ENCODE measurements at regions not wholly inside any gene's neighbourhood (a gene's known extent, or its start where the extent isn't known, plus 50 kb on each side); places are given as distances from the start of the nearest gene placed in this dataset.

DNA sequence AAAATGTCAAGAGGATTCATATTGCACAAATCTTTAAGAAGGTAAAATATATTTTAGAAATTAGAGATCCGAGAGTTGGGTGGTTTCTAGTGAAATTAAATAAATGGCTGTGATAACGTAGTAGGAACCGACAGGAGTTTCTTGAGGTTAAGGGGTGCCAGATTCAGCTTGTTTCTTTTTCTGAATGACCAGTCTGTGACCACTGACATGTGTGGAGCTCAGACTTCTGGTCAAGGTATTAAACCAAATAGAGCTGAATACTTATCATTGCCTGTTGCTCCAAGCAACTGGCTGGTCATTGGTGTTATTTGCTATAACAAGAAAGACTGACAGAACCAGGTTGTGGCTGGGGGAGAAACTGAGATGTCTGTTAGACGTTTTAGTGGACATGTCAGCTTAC, 408.2 kb upstream of the HS6ST1 start:
- Histone ChIP-seq H3K4me2 (ENCODE audit: low read depth, low read length) (no peak overlapping the region), H3K4me3 (ENCODE audit: low read length) (no peak overlapping the region), H3K9me2 (replicated peaks; ENCODE audit: insufficient read depth, low read length) (no peaks in the 10 kb centered on the region), H3K27me3 (replicated peaks; ENCODE audit: insufficient read depth, low read length) (no peaks in the 10 kb centered on the region), H3F3A (ENCODE audit: insufficient read depth, low read length) (no peaks in the 10 kb centered on the region), H3K9ac (ENCODE audit: low read length) (no peak overlapping the region), H3K9me3 (replicated peaks; ENCODE audit: insufficient read depth, low read length) (no peaks in the 10 kb centered on the region), H2AFZ (ENCODE audit: low read length) (no peak overlapping the region), H3K27ac (ENCODE audit: low read length) (no peak overlapping the region), H4K20me1 (ENCODE audit: insufficient read depth, low read length) (no peaks in the 10 kb centered on the region), H3K36me3 (replicated peaks; ENCODE audit: insufficient read depth, low read length) (no peaks in the 10 kb centered on the region), H3K79me2 (ENCODE audit: low read length) (no peaks in the 10 kb centered on the region), H3K4me1 (ENCODE audit: low read length) (no peaks in the 10 kb centered on the region)
- no peak for DNase-seq
- no peak for TF ChIP-seq EZH2phosphoT487 (IDR thresholded peaks at IDR 0.05; ENCODE audit: low read length)
- TF ChIP-seq, protein P1, sequence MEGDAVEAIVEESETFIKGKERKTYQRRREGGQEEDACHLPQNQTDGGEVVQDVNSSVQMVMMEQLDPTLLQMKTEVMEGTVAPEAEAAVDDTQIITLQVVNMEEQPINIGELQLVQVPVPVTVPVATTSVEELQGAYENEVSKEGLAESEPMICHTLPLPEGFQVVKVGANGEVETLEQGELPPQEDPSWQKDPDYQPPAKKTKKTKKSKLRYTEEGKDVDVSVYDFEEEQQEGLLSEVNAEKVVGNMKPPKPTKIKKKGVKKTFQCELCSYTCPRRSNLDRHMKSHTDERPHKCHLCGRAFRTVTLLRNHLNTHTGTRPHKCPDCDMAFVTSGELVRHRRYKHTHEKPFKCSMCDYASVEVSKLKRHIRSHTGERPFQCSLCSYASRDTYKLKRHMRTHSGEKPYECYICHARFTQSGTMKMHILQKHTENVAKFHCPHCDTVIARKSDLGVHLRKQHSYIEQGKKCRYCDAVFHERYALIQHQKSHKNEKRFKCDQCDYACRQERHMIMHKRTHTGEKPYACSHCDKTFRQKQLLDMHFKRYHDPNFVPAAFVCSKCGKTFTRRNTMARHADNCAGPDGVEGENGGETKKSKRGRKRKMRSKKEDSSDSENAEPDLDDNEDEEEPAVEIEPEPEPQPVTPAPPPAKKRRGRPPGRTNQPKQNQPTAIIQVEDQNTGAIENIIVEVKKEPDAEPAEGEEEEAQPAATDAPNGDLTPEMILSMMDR (IDR thresholded peaks at IDR 0.05; ENCODE audit: low read length), result no peak
- TF ChIP-seq EZH2 (optimal IDR thresholded peaks at IDR 0.05; ENCODE audit: low read depth, low read length), result no peak

DNA sequence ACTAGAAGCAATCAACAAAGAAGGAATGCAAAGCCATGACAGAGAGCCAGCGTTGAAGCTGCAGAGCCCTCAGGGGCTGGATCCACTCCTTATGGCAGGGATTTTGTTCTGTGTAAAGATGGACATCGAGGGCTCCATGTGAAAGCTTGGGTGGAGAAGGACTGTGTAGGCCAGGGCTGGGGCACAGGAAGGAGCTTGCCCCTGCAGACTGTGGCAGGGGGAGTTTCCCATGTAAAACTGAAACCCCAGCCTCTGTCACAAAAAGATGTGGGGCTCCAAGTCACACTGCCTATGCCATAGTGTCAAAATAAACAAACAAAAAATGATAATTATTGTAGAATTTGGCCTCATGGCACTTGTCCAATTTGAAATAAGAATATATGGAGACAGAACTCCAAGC, 408.7 kb upstream of the HS6ST1 start:
- no peak for TF ChIP-seq EZH2 (optimal IDR thresholded peaks at IDR 0.05; ENCODE audit: low read depth, low read length)
- TF ChIP-seq EZH2phosphoT487 (IDR thresholded peaks at IDR 0.05; ENCODE audit: low read length), result no peak
- TF ChIP-seq, protein P1 (IDR thresholded peaks at IDR 0.05; ENCODE audit: low read length), result no peak
- Histone ChIP-seq H3K27me3 (replicated peaks; ENCODE audit: insufficient read depth, low read length) (no peaks in the 10 kb centered on the region), H3K36me3 (replicated peaks; ENCODE audit: insufficient read depth, low read length) (no peaks in the 10 kb centered on the region), H3K9ac (ENCODE audit: low read length) (no peak overlapping the region), H4K20me1 (ENCODE audit: insufficient read depth, low read length) (no peaks in the 10 kb centered on the region), H3K4me3 (ENCODE audit: low read length) (no peak overlapping the region), H3K27ac (ENCODE audit: low read length) (no peak overlapping the region), H3K9me3 (replicated peaks; ENCODE audit: insufficient read depth, low read length) (no peaks in the 10 kb centered on the region), H2AFZ (ENCODE audit: low read length) (no peak overlapping the region), H3K9me2 (replicated peaks; ENCODE audit: insufficient read depth, low read length) (no peaks in the 10 kb centered on the region), H3K4me2 (ENCODE audit: low read depth, low read length) (no peak overlapping the region), H3K4me1 (ENCODE audit: low read length) (no peaks in the 10 kb centered on the region), H3F3A (ENCODE audit: insufficient read depth, low read length) (no peaks in the 10 kb centered on the region), H3K79me2 (ENCODE audit: low read length) (no peaks in the 10 kb centered on the region)
- DNase-seq, result no peak

DNA sequence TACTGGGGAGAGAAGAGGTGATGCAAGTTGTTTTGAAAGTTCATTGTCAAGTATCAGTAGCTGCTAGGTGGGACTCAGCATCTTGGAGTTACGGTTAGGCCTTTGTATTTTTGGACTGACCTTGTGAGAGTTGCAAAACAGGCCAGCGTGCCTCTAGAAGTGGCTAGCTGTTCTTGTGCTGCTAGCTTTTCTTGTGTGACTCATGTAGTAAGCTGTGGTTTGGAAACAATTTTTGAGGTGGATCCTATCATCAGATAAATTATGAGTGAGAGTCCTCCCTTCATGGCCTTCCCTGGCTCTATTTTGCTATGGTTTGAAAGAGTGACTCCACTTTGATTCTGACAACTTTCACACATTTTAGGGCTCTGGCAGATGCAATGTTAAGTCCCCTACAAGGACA, 409.2 kb upstream of the HS6ST1 start:
- Histone ChIP-seq H3K9me2 (replicated peaks; ENCODE audit: insufficient read depth, low read length) (no peaks in the 10 kb centered on the region), H3K9ac (ENCODE audit: low read length) (no peak overlapping the region), H3K27ac (ENCODE audit: low read length) (no peak overlapping the region), H3K4me3 (ENCODE audit: low read length) (no peak overlapping the region), H3K36me3 (replicated peaks; ENCODE audit: insufficient read depth, low read length) (no peaks in the 10 kb centered on the region), H3F3A (ENCODE audit: insufficient read depth, low read length) (no peaks in the 10 kb centered on the region), H2AFZ (ENCODE audit: low read length) (no peak overlapping the region), H3K27me3 (replicated peaks; ENCODE audit: insufficient read depth, low read length) (no peaks in the 10 kb centered on the region), H3K9me3 (replicated peaks; ENCODE audit: insufficient read depth, low read length) (no peaks in the 10 kb centered on the region), H4K20me1 (ENCODE audit: insufficient read depth, low read length) (no peaks in the 10 kb centered on the region), H3K4me1 (ENCODE audit: low read length) (no peaks in the 10 kb centered on the region), H3K79me2 (ENCODE audit: low read length) (no peaks in the 10 kb centered on the region), H3K4me2 (ENCODE audit: low read depth, low read length) (no peak overlapping the region)
- TF ChIP-seq EZH2 (optimal IDR thresholded peaks at IDR 0.05; ENCODE audit: low read depth, low read length), result no peak
- TF ChIP-seq, protein P1 (IDR thresholded peaks at IDR 0.05; ENCODE audit: low read length), result no peak
- no peak for TF ChIP-seq EZH2phosphoT487 (IDR thresholded peaks at IDR 0.05; ENCODE audit: low read length)
- DNase-seq, result no peak
